NOMO-1 (cell line): ENCODE measurements at regions not wholly inside any gene's neighbourhood (a gene's known extent, or its start where the extent isn't known, plus 50 kb on each side); places are given as distances from the start of the nearest gene placed in this dataset.
"Not testable (repeated sequence)": the region's sequence is repeated elsewhere in the genome, so short reads cannot be mapped to it uniquely, and the experiment has no call there.

Experiments
- DNase-seq, 2 experiments: peaks; one replicate each; lab custom pipeline; 2025; ENCODE audit not compliant: unreplicated experiment in 2 of 2; lab: John Stamatoyannopoulos, UW

GRCh38 chr5:164065266-164065665 is 559.8 kb downstream of the MAT2B start:
- no peak for DNase-seq

GRCh38 chr5:164071671-164072070 is 566.3 kb downstream of the MAT2B start:
- DNase-seq = no peak

DNA sequence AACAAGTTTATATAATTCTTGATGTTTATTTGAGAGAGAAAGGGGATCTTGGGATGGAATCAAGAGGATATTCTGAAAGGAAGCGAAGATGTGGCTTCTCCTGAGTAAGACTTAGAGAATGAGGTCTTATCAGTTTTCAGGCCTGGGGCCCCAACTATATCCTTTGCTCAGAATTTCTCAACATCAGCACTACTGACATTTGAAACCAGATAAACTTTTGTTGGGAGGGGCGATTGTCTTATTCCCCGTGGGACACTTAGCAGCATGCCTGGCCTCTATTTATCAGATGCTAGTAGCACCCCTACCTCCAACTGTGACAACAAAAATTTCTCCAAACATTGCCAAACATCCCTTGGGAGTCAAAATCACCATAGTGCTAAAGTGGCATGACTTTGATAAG is 567.7 kb downstream of the MAT2B start:
- no peak for DNase-seq

DNA sequence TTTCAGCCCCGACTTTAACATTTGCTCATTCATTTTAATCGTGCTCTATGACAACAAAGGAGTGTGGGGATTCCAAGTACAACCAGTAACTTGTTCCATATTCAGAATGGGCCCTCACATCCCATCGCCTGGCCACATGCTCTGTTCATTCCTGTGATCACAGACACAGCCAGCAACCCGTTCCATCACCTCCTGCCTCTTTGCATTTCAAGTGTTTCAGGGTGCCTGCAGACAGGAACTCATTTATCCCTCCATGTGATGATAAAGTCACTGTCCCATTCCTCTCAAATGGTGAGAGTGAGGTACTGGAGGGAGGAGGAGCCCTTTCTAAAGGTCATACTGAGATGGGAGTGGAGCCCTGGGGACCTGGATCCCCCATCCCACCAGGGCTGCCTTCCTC is 571.1 kb downstream of the MAT2B start:
- no peak for DNase-seq

DNA sequence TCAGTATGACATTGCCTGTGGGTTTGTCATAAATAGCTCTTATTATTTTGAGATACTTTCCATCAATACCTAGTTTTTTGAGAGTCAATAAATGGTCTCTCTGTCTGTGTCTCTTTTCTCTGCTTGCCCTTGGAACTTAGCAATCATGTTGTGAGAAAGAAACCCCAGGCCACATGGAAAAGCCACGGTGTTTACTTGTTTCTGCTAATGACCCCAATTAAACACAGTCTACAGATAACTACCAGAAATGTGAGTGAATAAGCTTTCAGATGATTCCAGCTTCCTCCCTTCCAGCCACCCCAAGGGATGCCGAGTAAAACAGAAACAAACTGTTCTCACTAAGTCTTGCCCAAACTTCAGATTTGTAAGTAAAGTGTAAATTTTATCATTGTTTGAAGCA is 584.9 kb downstream of the MAT2B start:
- no peak for DNase-seq

- no peak for DNase-seq
Observed at GRCh38 chr5:164091836-164092235, 586.4 kb downstream of the MAT2B start.

- no peak for DNase-seq
Observed at GRCh38 chr5:164094291-164094690, 588.9 kb downstream of the MAT2B start.

DNA sequence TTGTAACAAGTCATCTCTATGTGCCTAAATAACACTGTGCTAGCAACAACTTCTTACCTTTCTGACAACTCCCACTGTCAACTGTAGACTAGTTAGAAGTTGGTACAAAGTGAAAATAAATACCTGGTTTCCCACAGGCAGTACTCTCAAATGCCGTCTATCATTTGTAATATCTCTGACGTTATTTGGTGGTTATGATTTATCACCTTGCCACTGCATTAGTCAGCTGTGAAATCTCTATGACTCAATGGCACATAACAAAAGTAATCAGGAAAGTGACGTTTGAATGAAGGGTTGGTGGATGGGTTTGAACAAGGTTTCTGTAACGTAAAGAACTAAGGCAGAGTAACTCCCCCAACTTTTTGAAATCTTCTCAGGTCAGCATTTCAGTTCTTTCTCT is 592.3 kb downstream of the MAT2B start:
- DNase-seq = no peak

DNA sequence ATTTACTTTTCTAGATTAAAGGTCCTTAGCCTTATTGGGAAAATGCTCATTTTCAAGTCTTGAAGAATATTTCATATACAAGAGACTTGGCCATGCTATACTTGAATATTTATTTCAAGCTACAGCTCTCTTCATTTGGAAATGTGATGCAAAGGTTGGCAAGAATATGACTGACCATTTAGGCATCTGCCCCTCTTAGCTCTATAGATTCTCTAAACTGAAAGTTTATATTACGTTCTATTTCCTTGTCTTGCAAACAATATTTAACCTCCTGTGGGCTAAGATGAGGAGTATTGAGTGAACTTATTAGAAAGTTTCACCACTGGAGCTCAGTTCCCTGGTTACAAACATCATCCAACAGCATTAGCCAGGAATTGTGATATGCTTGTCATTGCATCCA is 593.1 kb downstream of the MAT2B start:
- DNase-seq = no peak

GRCh38 chr5:164098979-164099378 is 593.6 kb downstream of the MAT2B start:
- DNase-seq = no peak

DNA sequence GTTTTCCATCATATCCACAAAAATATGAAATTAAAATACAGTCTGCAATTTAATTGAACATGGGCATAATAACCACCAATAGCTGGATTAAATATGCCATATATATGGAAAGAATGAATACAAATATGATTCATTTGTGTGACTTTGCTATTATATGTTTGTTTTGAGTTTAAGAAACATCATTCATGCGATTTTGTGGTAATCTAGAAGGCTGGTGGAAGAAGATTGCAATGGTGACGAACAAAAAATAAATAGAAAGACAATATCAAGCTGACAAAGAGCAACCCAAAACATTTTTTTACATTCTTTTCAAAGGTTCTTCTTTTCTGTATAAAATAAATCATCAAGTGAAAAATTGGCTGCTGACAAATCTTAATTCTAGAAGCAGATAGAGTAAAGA is 610.0 kb downstream of the MAT2B start:
- no peak for DNase-seq

DNA sequence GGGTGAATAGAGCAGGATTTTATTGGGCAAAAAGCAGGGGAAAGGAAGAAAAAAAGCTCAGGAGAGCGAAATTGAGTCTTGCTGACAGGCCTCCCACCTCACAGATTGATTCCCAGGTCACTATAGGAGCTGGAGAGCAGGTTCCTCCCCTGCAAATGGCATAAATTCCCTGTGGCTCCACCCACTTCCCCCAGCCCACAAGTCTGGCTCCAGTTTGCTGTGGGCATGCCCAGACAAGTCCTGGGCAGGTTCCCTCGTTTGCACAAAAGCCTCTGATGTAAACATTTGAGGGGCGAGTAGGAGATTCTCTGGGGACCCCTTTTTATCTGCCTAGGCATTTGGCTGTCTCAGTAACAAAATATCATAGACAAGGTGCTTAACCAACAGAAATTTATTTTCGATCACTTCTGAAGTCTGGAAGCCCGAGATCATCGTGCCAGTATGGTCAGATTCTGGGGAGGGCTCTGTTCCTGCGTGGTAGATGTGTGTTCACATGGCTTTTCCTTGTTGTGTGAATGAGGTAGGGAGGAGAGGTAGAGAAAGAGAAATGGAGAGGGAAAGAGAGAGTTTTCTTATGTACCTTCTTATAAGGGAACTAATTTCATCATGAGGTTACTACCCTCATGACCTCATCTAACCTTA is 614.5 kb downstream of the MAT2B start:
- DNase-seq = peak in 1 of 2 experiments; percentile 3

GRCh38 chr5:164127527-164127926 is 622.1 kb downstream of the MAT2B start:
- DNase-seq = no peak

- no peak for DNase-seq
Observed at GRCh38 chr5:164132358-164132757, 626.9 kb downstream of the MAT2B start.

- no peak for DNase-seq
Observed at GRCh38 chr5:164137095-164137494, 631.7 kb downstream of the MAT2B start.

DNA sequence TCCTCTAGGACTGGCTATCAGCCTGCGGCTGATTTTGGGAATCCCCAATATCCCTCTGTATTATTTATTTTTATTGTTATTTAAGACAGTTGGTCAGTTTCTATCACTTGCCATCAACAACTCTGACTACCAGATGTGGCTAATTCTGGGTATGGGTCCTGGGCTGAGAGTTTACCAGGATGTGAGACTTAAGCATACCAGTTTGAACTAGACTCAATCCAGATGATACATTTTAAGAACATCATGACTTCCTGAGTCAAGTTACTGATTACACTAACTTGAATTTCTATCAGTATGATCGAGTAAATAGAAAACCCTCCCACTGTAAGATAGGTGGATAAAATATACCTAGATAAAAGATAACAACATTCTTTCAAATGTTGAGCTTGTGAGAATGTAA is 634.0 kb downstream of the MAT2B start:
- no peak for DNase-seq

- DNase-seq = no peak
Observed at GRCh38 chr5:164145458-164145857, 640.0 kb downstream of the MAT2B start.

- no peak for DNase-seq
Observed at GRCh38 chr5:164146223-164146622, 640.8 kb downstream of the MAT2B start.

DNA sequence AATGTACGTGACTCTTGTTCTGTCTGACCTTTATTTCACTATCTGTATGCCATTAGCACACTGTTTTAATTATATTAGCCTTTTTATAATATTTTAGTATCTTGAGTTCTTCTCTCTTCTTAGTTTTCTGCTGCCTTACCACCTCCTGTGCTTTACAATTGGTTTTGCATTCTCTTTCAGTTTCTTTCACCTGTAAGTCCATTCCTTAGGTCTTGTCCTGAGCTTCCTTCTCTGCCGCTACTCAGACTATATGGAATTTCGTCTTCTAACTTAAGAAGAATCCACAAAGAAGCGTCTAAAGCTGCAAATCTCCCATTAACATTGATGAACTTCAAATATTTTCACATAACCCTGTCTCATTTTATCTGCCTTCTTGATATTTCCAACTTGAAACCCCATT is 642.9 kb downstream of the MAT2B start:
- DNase-seq = no peak

- not testable (repeated sequence) for DNase-seq
Observed at GRCh38 chr5:164152539-164152938, 647.1 kb downstream of the MAT2B start.

GRCh38 chr5:164153469-164154172 is 648.2 kb downstream of the MAT2B start:
- no peak for DNase-seq

DNA sequence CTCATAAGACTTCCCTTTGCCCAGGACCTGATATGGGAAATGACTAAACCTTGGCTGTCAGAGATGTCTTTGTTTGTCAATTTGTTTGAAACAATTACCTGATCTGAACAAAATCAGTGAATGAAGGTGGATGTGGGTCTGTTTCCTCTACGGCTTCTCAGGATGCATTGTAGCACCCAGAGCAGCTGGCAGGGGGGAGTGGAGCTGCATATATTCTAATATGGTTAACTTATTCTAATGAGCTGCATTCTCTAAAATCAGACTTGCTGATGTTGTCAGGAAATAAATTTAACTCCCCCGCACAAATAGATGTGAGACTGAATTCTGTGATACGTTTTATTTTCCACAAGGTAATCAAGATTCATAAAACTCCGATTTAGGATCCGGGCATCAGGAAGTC is 665.4 kb downstream of the MAT2B start:
- DNase-seq = no peak

- no peak for DNase-seq
Observed at GRCh38 chr5:164175083-164175482, 669.7 kb downstream of the MAT2B start.
